Gastroesophageal sphincter (tissue), 4 donors: ENCODE measurements at regions not wholly inside any gene's neighbourhood (a gene's known extent, or its start where the extent isn't known, plus 50 kb on each side); places are given as distances from the start of the nearest gene placed in this dataset.
A peak's percentile ranks its signal among the peaks of the same experiment; 100 is the strongest.

Source experiments
- ATAC-seq: fragments of 150-250 bp; one replicate; pipeline ENCODE4 v1.9.1; 2016; ENCODE audit warnings: mild to moderate bottlenecking, moderate library complexity
- H3K27ac ChIP-seq, 4 donors: fragments of 200-600 bp; sonication (generic) in 3 of 4; 1 replicate in 3 of 4; 2 replicates in 1 of 4; pipeline ENCODE4 v1.5.1; 2016 to 2019
- H3K27me3 ChIP-seq: fragments of 200-600 bp; sonication (generic); one replicate; pipeline ENCODE4 v1.5.1; 2019
- H3K36me3 ChIP-seq, 2 donors: fragments of 200-600 bp; sonication (generic); one replicate each; pipeline ENCODE4 v1.5.1; 2019; ENCODE audit warnings: control low read depth in 1 of 2
- H3K4me1 ChIP-seq, 3 donors: fragments of 200-600 bp; sonication (generic); 1 replicate in 2 of 3; 2 replicates in 1 of 3; pipeline ENCODE4 v1.5.1; 2016 to 2019; ENCODE audit warnings: control low read depth in 2 of 3
- H3K4me3 ChIP-seq, 2 donors: fragments of 200-600 bp; sonication (generic); one replicate each; pipeline ENCODE4 v1.5.1; 2019; ENCODE audit warnings: mild to moderate bottlenecking in 1 of 2, moderate library complexity in 1 of 2
- H3K9me3 ChIP-seq, 3 donors: fragments of 200-600 bp; sonication (generic); one replicate each; pipeline ENCODE4 v1.5.1; 2017 to 2019; ENCODE audit warnings: control low read depth in 2 of 3
- EP300 ChIP-seq: sonication (generic); formaldehyde crosslinking; IDR thresholded peaks from one replicate; pipeline ENCODE4 v1.6.1; 2017; ENCODE audit warnings: antibody characterized with exemption, mild to moderate bottlenecking
- POLR2A ChIP-seq, 2 donors: fragments of 450-650 bp; IDR thresholded peaks; one replicate each; pipeline ENCODE4 v1.6.1; 2017; ENCODE audit warnings: antibody characterized with exemption in 2 of 2, mild to moderate bottlenecking in 2 of 2, moderate library complexity in 1 of 2
- POLR2AphosphoS5 ChIP-seq: sonication (generic); formaldehyde crosslinking; IDR thresholded peaks from one replicate; pipeline ENCODE4 v1.6.1; 2017; ENCODE audit warnings: antibody characterized with exemption
- WGBS, 2 donors: methylation state at CpG; one replicate each; pipeline ENCODE4 v1.1.5; 2018; ENCODE audit warnings: low coverage in 1 of 2; 5-methylcytosine and 5-hydroxymethylcytosine counted together
- TF ChIP-seq, protein P1 (sequence below), 4 experiments: fragments of 200-600 bp in 2 of 4; fragments of 450-650 bp in 2 of 4; sonication (generic) in 1 of 4; IDR thresholded peaks; one replicate each; pipeline ENCODE4 v1.5.1; 2017 to 2019; ENCODE audit warnings: antibody characterized with exemption in 4 of 4, mild to moderate bottlenecking in 2 of 4, moderate library complexity in 2 of 4

DNA sequence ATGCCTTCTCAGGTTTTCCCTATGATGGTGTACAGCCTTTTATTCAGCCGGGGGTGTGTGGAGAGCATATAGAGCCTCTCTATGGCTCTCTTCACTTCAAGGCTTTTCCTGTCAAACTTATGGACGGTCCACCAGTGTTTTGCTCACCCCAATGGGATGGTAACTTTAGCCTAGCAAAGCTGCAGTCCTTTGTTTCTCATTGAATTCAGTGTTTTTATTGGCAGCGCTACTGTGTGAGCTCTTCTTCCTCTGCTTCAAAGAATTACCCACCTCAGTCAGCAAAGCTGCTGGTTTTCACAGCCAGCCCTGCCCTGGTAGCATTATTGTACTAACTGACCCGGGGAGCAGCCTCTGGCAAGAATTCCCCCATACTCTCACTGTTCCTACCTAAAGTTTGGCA lies 145.3 kb upstream of the RRP15 start:
- Histone ChIP-seq H3K9me3 (no peaks in the 10 kb centered on the region), H3K4me1 (no peaks in the 10 kb centered on the region), H3K36me3 (no peaks in the 10 kb centered on the region), H3K27ac (no peak overlapping the region), H3K27me3 (no peaks in the 10 kb centered on the region), H3K4me3 (no peak overlapping the region)
- WGBS, 2 donors: 74 to 81% methylated on average over 4 of the region's 4 CpGs
- no peak for ATAC-seq
- TF ChIP-seq, protein P1, sequence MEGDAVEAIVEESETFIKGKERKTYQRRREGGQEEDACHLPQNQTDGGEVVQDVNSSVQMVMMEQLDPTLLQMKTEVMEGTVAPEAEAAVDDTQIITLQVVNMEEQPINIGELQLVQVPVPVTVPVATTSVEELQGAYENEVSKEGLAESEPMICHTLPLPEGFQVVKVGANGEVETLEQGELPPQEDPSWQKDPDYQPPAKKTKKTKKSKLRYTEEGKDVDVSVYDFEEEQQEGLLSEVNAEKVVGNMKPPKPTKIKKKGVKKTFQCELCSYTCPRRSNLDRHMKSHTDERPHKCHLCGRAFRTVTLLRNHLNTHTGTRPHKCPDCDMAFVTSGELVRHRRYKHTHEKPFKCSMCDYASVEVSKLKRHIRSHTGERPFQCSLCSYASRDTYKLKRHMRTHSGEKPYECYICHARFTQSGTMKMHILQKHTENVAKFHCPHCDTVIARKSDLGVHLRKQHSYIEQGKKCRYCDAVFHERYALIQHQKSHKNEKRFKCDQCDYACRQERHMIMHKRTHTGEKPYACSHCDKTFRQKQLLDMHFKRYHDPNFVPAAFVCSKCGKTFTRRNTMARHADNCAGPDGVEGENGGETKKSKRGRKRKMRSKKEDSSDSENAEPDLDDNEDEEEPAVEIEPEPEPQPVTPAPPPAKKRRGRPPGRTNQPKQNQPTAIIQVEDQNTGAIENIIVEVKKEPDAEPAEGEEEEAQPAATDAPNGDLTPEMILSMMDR (IDR thresholded peaks at IDR 0.05): no peak
- TF ChIP-seq POLR2AphosphoS5 (no peak), EP300 (no peak), POLR2A (IDR thresholded peaks at IDR 0.05) (no peak)

DNA sequence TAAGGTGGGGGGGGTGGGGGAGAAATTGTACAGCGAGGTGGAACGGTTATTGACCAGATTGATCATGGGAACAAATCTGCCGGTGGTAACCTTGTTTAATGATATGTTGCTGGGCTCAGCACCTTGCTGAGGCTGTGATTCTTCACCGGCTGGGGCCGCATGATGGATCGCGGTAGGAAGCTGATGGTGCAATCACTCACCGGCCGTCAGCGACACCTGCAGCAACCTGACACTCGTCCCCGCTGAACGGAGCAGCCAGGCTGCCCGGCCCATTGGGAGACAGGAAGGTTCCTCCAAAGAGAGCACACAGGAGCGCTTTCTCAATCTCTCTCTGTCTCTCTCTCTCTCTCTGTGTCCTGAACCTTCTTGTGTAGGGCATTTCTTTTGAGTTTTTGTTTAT lies 128.5 kb upstream of the RRP15 start:
- 16 to 23% methylated on average over 5 to 15 of the region's 15 CpGs for WGBS, 2 donors

DNA sequence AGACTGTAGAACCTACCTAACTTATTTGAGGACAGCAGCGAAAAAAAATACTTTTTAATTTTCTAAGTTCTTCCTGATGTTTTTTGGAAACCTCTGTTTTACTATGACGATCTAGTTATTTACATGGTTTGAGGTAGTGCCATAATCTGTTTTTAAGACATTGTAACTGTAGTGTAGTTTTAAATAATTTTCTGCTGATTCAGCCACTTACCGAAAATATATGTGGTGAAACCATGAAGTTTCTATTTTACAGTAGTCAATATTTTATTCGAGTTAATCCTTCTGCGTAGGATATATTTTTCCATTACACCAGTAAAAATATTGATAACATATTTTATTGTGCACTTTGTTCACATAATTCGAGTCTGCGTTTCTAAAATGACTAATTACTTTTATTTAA lies 121.7 kb upstream of the RRP15 start:
- Histone ChIP-seq H3K4me3 (no peak overlapping the region), H3K4me1 (peaks cover 0 to 22% (median 0%) of the 10 kb centered on the region in 3 donors), H3K27ac (no peak overlapping the region), H3K36me3 (no peaks in the 10 kb centered on the region), H3K9me3 (no peaks in the 10 kb centered on the region), H3K27me3 (peaks cover 63% of the 10 kb centered on the region)
- 65 to 72% methylated on average over 7 of the region's 7 CpGs for WGBS, 2 donors
- ATAC-seq: no peak
- TF ChIP-seq POLR2A (IDR thresholded peaks at IDR 0.05) (no peak), EP300 (no peak), POLR2AphosphoS5 (no peak)
- TF ChIP-seq, protein P1 (IDR thresholded peaks at IDR 0.05): no peak

More for the DNA sequence above, 128.5 kb upstream of the RRP15 start:
- H3K4me1 ChIP-seq: no peaks in the 10 kb centered on the region
- ATAC-seq: no peak
- no peak for TF ChIP-seq POLR2A (IDR thresholded peaks at IDR 0.05)
- TF ChIP-seq POLR2AphosphoS5: no peak
- TF ChIP-seq, protein P1 (IDR thresholded peaks at IDR 0.05): no peak
- no peak for TF ChIP-seq EP300
- no peak overlapping the region for H3K4me3 ChIP-seq
- H3K9me3 ChIP-seq: no peaks in the 10 kb centered on the region
- no peak overlapping the region for H3K27ac ChIP-seq
- H3K36me3 ChIP-seq: no peaks in the 10 kb centered on the region
- H3K27me3 ChIP-seq: peaks cover 13% of the 10 kb centered on the region

GRCh38 chr1:218164111-218164929 lies 120.8 kb upstream of the RRP15 start:
- Histone ChIP-seq H3K9me3 (no peaks in the 10 kb centered on the region), H3K36me3 (no peaks in the 10 kb centered on the region), H3K27me3 (peaks cover 70% of the 10 kb centered on the region), H3K27ac (peak overlapping the region; percentile 78 to 84 (median 80)), H3K4me1 (peaks cover 0 to 22% (median 0%) of the 10 kb centered on the region in 3 donors), H3K4me3 (peak overlapping the region; percentile 59 to 78)
- WGBS, 2 donors: 0 to 2% methylated on average over 7 to 13 of the region's 68 CpGs
- peak; percentile 51 for ATAC-seq
- TF ChIP-seq EP300 (no peak), POLR2A (IDR thresholded peaks at IDR 0.05) (no peak), POLR2AphosphoS5 (no peak)
- TF ChIP-seq, protein P1 (IDR thresholded peaks at IDR 0.05): no peak
